Activated T-helper 9 cell treated with anti-CD3 and anti-CD28 coated beads, Interleukin-2, amount 50 U/mL, for 16 hours (primary cell): ENCODE measurements at regions not wholly inside any gene's neighbourhood (a gene's known extent, or its start where the extent isn't known, plus 50 kb on each side); places are given as distances from the start of the nearest gene placed in this dataset.

Source experiments
- DNase-seq: peaks from one replicate; pipeline ENCODE4 v3.0.0-alpha.2; 2020; ENCODE audit warnings: low read depth

GRCh38 chr1:221371705-221372104, 370.2 kb downstream of the DUSP10 start:
- no peak for DNase-seq

- no peak for DNase-seq
Measured at GRCh38 chr1:221373795-221374194, 368.1 kb downstream of the DUSP10 start.

GRCh38 chr1:221376286-221376685, 365.6 kb downstream of the DUSP10 start:
- DNase-seq: no peak

GRCh38 chr1:221381910-221382623, 359.8 kb downstream of the DUSP10 start:
- DNase-seq: no peak

- no peak for DNase-seq
Measured at GRCh38 chr1:221392453-221392852, 349.4 kb downstream of the DUSP10 start.

GRCh38 chr1:221394011-221394544, 347.8 kb downstream of the DUSP10 start:
- no peak for DNase-seq

- DNase-seq: no peak
Measured at GRCh38 chr1:221396526-221396925, 345.4 kb downstream of the DUSP10 start.

- no peak for DNase-seq
Measured at GRCh38 chr1:221397141-221397540, 344.7 kb downstream of the DUSP10 start.

- no peak for DNase-seq
Measured at GRCh38 chr1:221397606-221398005, 344.3 kb downstream of the DUSP10 start.

- no peak for DNase-seq
Measured at GRCh38 chr1:221405146-221405545, 336.7 kb downstream of the DUSP10 start.

- no peak for DNase-seq
Measured at GRCh38 chr1:221408117-221408803, 333.6 kb downstream of the DUSP10 start.

GRCh38 chr1:221411283-221411682, 330.6 kb downstream of the DUSP10 start:
- no peak for DNase-seq

GRCh38 chr1:221414772-221415539, 326.9 kb downstream of the DUSP10 start:
- DNase-seq: no peak

GRCh38 chr1:221415651-221416050, 326.2 kb downstream of the DUSP10 start:
- DNase-seq: no peak

GRCh38 chr1:221416142-221416541, 325.7 kb downstream of the DUSP10 start:
- DNase-seq: no peak

GRCh38 chr1:221416723-221417122, 325.2 kb downstream of the DUSP10 start:
- DNase-seq: no peak

- DNase-seq: no peak
Measured at GRCh38 chr1:221418346-221418745, 323.5 kb downstream of the DUSP10 start.

GRCh38 chr1:221419513-221420095, 322.3 kb downstream of the DUSP10 start:
- DNase-seq: no peak

GRCh38 chr1:221429264-221429663, 312.6 kb downstream of the DUSP10 start:
- no peak for DNase-seq

GRCh38 chr1:221430152-221430960, 311.5 kb downstream of the DUSP10 start:
- DNase-seq: no peak

- no peak for DNase-seq
Measured at GRCh38 chr1:221431068-221431651, 310.7 kb downstream of the DUSP10 start.
